Fibroblast of pulmonary artery (primary cell): ENCODE measurements at regions not wholly inside any gene's neighbourhood (a gene's known extent, or its start where the extent isn't known, plus 50 kb on each side); places are given as distances from the start of the nearest gene placed in this dataset.

Source experiments
- DNase-seq: peaks from one replicate; pipeline ENCODE4 v3.0.0-alpha.2; 2010; ENCODE audit warnings: low read depth
- H3K4me3 ChIP-seq: replicated peaks from 2 replicates; pipeline ENCODE4 v1.5.1; 2011; ENCODE audit warnings: low read depth, mild to moderate bottlenecking, control low read depth, low read length, moderate library complexity
- CTCF ChIP-seq: IDR thresholded peaks from 2 replicates; pipeline ENCODE4 v1.5.1; 2011; ENCODE audit warnings: mild to moderate bottlenecking, control low read depth, low read length, inconsistent platforms; ENCODE audit errors: missing control alignments

- DNase-seq: no peak
- TF ChIP-seq CTCF: no peak
- H3K4me3 ChIP-seq: no peak overlapping the region
Observed at GRCh38 chr18:40049716-40050115, 1905.3 kb upstream of the PIK3C3 start.

GRCh38 chr18:40048886-40049650, 1906.0 kb upstream of the PIK3C3 start:
- no peak overlapping the region for H3K4me3 ChIP-seq
- DNase-seq: no peak
- no peak for TF ChIP-seq CTCF

- no peak for DNase-seq
- H3K4me3 ChIP-seq: no peak overlapping the region
- no peak for TF ChIP-seq CTCF
Observed at GRCh38 chr18:40048253-40048652, 1906.8 kb upstream of the PIK3C3 start.

GRCh38 chr18:40046596-40046995, 1908.4 kb upstream of the PIK3C3 start:
- no peak overlapping the region for H3K4me3 ChIP-seq
- no peak for TF ChIP-seq CTCF
- no peak for DNase-seq

GRCh38 chr18:40041951-40042350, 1913.1 kb upstream of the PIK3C3 start:
- no peak for DNase-seq
- no peak overlapping the region for H3K4me3 ChIP-seq
- no peak for TF ChIP-seq CTCF

GRCh38 chr18:40040574-40040973, 1914.5 kb upstream of the PIK3C3 start:
- H3K4me3 ChIP-seq: no peak overlapping the region
- DNase-seq: no peak

More at GRCh38 chr18:40040574-40040973, 1914.5 kb upstream of the PIK3C3 start:
- TF ChIP-seq CTCF: no peak
